Osteoblast (primary cell): ENCODE measurements at regions not wholly inside any gene's neighbourhood (a gene's known extent, or its start where the extent isn't known, plus 50 kb on each side); places are given as distances from the start of the nearest gene placed in this dataset.

Source experiments
- DNase-seq: peaks from one replicate; pipeline ENCODE4 v3.0.0; 2011; ENCODE audit warnings: low spot score, mixed read lengths; ENCODE audit not compliant: insufficient read length; ENCODE audit errors: missing footprints
- H2AFZ ChIP-seq: 2 replicates; pipeline ENCODE4 v1.6.0; 2011; ENCODE audit warnings: mild to moderate bottlenecking, low read length
- H3K27ac ChIP-seq: 2 replicates; pipeline ENCODE4 v1.5.1; 2011; ENCODE audit warnings: mild to moderate bottlenecking, low read depth, low read length, moderate library complexity
- H3K27me3 ChIP-seq: 2 replicates; pipeline ENCODE4 v1.6.0; 2012; ENCODE audit warnings: mild to moderate bottlenecking, control low read depth, inconsistent platforms, low read length, moderate library complexity; ENCODE audit not compliant: insufficient read depth
- H3K36me3 ChIP-seq: 2 replicates; pipeline ENCODE4 v1.5.1; 2011; ENCODE audit warnings: mild to moderate bottlenecking, low read length, control low read depth, moderate library complexity; ENCODE audit not compliant: insufficient read depth
- H3K4me1 ChIP-seq: 2 replicates; pipeline ENCODE4 v1.5.1; 2011; ENCODE audit warnings: mild to moderate bottlenecking, low read length, control low read depth, moderate library complexity; ENCODE audit not compliant: insufficient read depth
- H3K4me2 ChIP-seq: 2 replicates; pipeline ENCODE4 v1.6.0; 2011; ENCODE audit warnings: mild to moderate bottlenecking, low read length; ENCODE audit not compliant: insufficient read depth
- H3K4me3 ChIP-seq: fragments of 200-600 bp; sonication (generic); 3 replicates; pipeline ENCODE4 v1.5.1; 2012; ENCODE audit warnings: mild to moderate bottlenecking, low read length, inconsistent platforms; ENCODE audit not compliant: insufficient read depth
- H3K79me2 ChIP-seq: 2 replicates; pipeline ENCODE4 v1.6.0; 2012; ENCODE audit warnings: mild to moderate bottlenecking, low read length, control low read depth, inconsistent platforms; ENCODE audit not compliant: insufficient read depth
- H3K9me3 ChIP-seq: 2 replicates; pipeline ENCODE4 v1.5.1; 2011; ENCODE audit warnings: low read depth, low read length, control low read depth
- H4K20me1 ChIP-seq: 2 replicates; pipeline ENCODE4 v1.6.0; 2012; ENCODE audit warnings: mild to moderate bottlenecking, low read length, control low read depth; ENCODE audit not compliant: insufficient read depth
- CTCF ChIP-seq: IDR thresholded peaks from 2 replicates; pipeline ENCODE4 v1.5.1; 2011; ENCODE audit warnings: mild to moderate bottlenecking, low read depth, low read length, moderate library complexity; ENCODE audit errors: extremely low read depth

GRCh38 chr7:94064541-94065191 is 60.5 kb upstream of the BET1 start:
- peak overlapping the region; percentile 67 for H3K27ac ChIP-seq
- H3K27me3 ChIP-seq: no peaks in the 10 kb centered on the region
- peaks cover 76% of the 10 kb centered on the region for H3K4me1 ChIP-seq
- no peaks in the 10 kb centered on the region for H3K9me3 ChIP-seq
- H3K4me3 ChIP-seq: peak overlapping the region; percentile 11
- H2AFZ ChIP-seq: no peak overlapping the region
- no peaks in the 10 kb centered on the region for H4K20me1 ChIP-seq
- no peaks in the 10 kb centered on the region for H3K79me2 ChIP-seq
- peak overlapping the region; percentile 44 for H3K4me2 ChIP-seq
- H3K36me3 ChIP-seq: no peaks in the 10 kb centered on the region
- no peak for DNase-seq
- TF ChIP-seq CTCF: no peak

GRCh38 chr7:94067047-94067446 is 62.9 kb upstream of the BET1 start:
- no peak for DNase-seq
- H3K79me2 ChIP-seq: no peaks in the 10 kb centered on the region
- H3K27ac ChIP-seq: no peak overlapping the region
- no peak for TF ChIP-seq CTCF
- no peaks in the 10 kb centered on the region for H3K27me3 ChIP-seq
- H4K20me1 ChIP-seq: no peaks in the 10 kb centered on the region
- no peak overlapping the region for H3K4me3 ChIP-seq
- H3K4me1 ChIP-seq: peaks cover 52% of the 10 kb centered on the region
- H3K36me3 ChIP-seq: no peaks in the 10 kb centered on the region
- no peaks in the 10 kb centered on the region for H3K9me3 ChIP-seq
- peak overlapping the region; percentile 5 for H2AFZ ChIP-seq
- no peak overlapping the region for H3K4me2 ChIP-seq

GRCh38 chr7:94067506-94067905 is 63.4 kb upstream of the BET1 start:
- H2AFZ ChIP-seq: peak overlapping the region; percentile 5
- no peak for DNase-seq

More at GRCh38 chr7:94067506-94067905, 63.4 kb upstream of the BET1 start:
- Histone ChIP-seq H3K79me2 (no peaks in the 10 kb centered on the region), H3K36me3 (no peaks in the 10 kb centered on the region), H3K27ac (peak overlapping the region; percentile 53), H3K27me3 (no peaks in the 10 kb centered on the region), H3K4me1 (peaks cover 47% of the 10 kb centered on the region), H4K20me1 (no peaks in the 10 kb centered on the region), H3K4me2 (no peak overlapping the region), H3K9me3 (no peaks in the 10 kb centered on the region), H3K4me3 (no peak overlapping the region)
- TF ChIP-seq CTCF: no peak
